ENCODE measurements at regions not wholly inside any gene's neighbourhood (a gene's known extent, or its start where the extent isn't known, plus 50 kb on each side); places are given as distances from the start of the nearest gene placed in this dataset.

- Histone ChIP-seq H3K9ac (ENCODE audit: control insufficient read depth, extremely low read depth, insufficient read depth, low read length) (no peak overlapping the region), H3K4me2 (ENCODE audit: control insufficient read depth, extremely low read depth, insufficient read depth, low read depth, low read length) (no peak overlapping the region), H3K79me2 (ENCODE audit: control insufficient read depth, insufficient read depth, low read length) (no peaks in the 10 kb centered on the region), H3K9me3 (ENCODE audit: control insufficient read depth, low read depth, low read length) (no peaks in the 10 kb centered on the region), H3K36me3 (ENCODE audit: control insufficient read depth in 2 of 2, extremely low read depth in 1 of 2, insufficient read depth in 2 of 2, low read length in 2 of 2) (no peaks in the 10 kb centered on the region), H4K20me1 (ENCODE audit: control insufficient read depth, extremely low read depth, insufficient read depth, low read length) (no peaks in the 10 kb centered on the region), H2AFZ (ENCODE audit: control insufficient read depth, low read length) (no peak overlapping the region), H3K27me3 (ENCODE audit: control insufficient read depth, extremely low read depth, insufficient read depth, low read length) (no peaks in the 10 kb centered on the region), H3K9me1 (ENCODE audit: control insufficient read depth, extremely low read depth, insufficient read depth, low read length) (no peaks in the 10 kb centered on the region), H3K27ac (ENCODE audit: control insufficient read depth, insufficient read depth, low read length) (no peak overlapping the region), H3K4me1 (ENCODE audit: control insufficient read depth, extremely low read depth, insufficient read depth, low read length) (no peaks in the 10 kb centered on the region), H3K4me3 (ENCODE audit: control insufficient read depth in 2 of 3, extremely low read depth in 1 of 3, insufficient read depth in 2 of 3, low read depth in 1 of 3, low read length in 3 of 3) (no peak overlapping the region)
- FAIRE-seq (no peak), DNase-seq (ENCODE audit: low read depth, low spot score) (no peak)
- TF ChIP-seq CTCF (optimal IDR thresholded peaks at IDR 0.05 in 1 of 3, IDR thresholded peaks at IDR 0.05 in 1 of 3, conservative IDR thresholded peaks at IDR 0.05 in 1 of 3; ENCODE audit: extremely low read depth in 1 of 3, insufficient read depth in 2 of 3, low read length in 3 of 3), result peak in 1 of 3 experiments; percentile 10
- no peak for TF ChIP-seq EZH2 (IDR thresholded peaks at IDR 0.05; ENCODE audit: low read length)
- dilution Hi-C loops (cut with MboI; ENCODE audit: extremely low pct_ligation_motif_present, low sequenced_read_pairs), result no loop called here
Measured at GRCh38 chr4:12041828-12042227, 613.1 kb upstream of the HS3ST1 start.

- Histone ChIP-seq H3K4me3 (ENCODE audit: control insufficient read depth in 2 of 3, extremely low read depth in 1 of 3, insufficient read depth in 2 of 3, low read depth in 1 of 3, low read length in 3 of 3) (no peak overlapping the region), H3K4me2 (ENCODE audit: control insufficient read depth, extremely low read depth, insufficient read depth, low read depth, low read length) (no peak overlapping the region), H3K79me2 (ENCODE audit: control insufficient read depth, insufficient read depth, low read length) (no peaks in the 10 kb centered on the region), H3K9me1 (ENCODE audit: control insufficient read depth, extremely low read depth, insufficient read depth, low read length) (no peaks in the 10 kb centered on the region), H4K20me1 (ENCODE audit: control insufficient read depth, extremely low read depth, insufficient read depth, low read length) (no peaks in the 10 kb centered on the region), H3K27me3 (ENCODE audit: control insufficient read depth, extremely low read depth, insufficient read depth, low read length) (no peaks in the 10 kb centered on the region), H3K9ac (ENCODE audit: control insufficient read depth, extremely low read depth, insufficient read depth, low read length) (no peak overlapping the region), H3K4me1 (ENCODE audit: control insufficient read depth, extremely low read depth, insufficient read depth, low read length) (no peaks in the 10 kb centered on the region), H3K36me3 (ENCODE audit: control insufficient read depth in 2 of 2, extremely low read depth in 1 of 2, insufficient read depth in 2 of 2, low read length in 2 of 2) (no peaks in the 10 kb centered on the region), H3K9me3 (ENCODE audit: control insufficient read depth, low read depth, low read length) (peaks cover 1% of the 10 kb centered on the region), H3K27ac (ENCODE audit: control insufficient read depth, insufficient read depth, low read length) (no peak overlapping the region), H2AFZ (ENCODE audit: control insufficient read depth, low read length) (no peak overlapping the region)
- dilution Hi-C loops (cut with MboI; ENCODE audit: extremely low pct_ligation_motif_present, low sequenced_read_pairs), result no loop called here
- TF ChIP-seq EZH2 (IDR thresholded peaks at IDR 0.05; ENCODE audit: low read length), result no peak
- TF ChIP-seq CTCF (optimal IDR thresholded peaks at IDR 0.05 in 1 of 3, IDR thresholded peaks at IDR 0.05 in 1 of 3, conservative IDR thresholded peaks at IDR 0.05 in 1 of 3; ENCODE audit: extremely low read depth in 1 of 3, insufficient read depth in 2 of 3, low read length in 3 of 3), result no peak
- FAIRE-seq (no peak), DNase-seq (ENCODE audit: low read depth, low spot score) (no peak)
Measured at GRCh38 chr4:12036450-12036849, 607.8 kb upstream of the HS3ST1 start.

Measured in keratinocyte (primary cell).